HL-60 (cell line): ENCODE measurements at regions not wholly inside any gene's neighbourhood (a gene's known extent, or its start where the extent isn't known, plus 50 kb on each side); places are given as distances from the start of the nearest gene placed in this dataset.

Source experiments
- DNase-seq, 2 experiments: peaks; one replicate each; pipeline ENCODE4 v3.0.0-alpha.2; 2010 to 2020; ENCODE audit warnings: low read depth in 1 of 2, low spot score in 1 of 2
- H3K27ac ChIP-seq: fragments of 250-450 bp; sonication (Bioruptor Pico); replicated peaks from 2 replicates; pipeline ENCODE4 v1.5.1; 2020; ENCODE audit warnings: mild to moderate bottlenecking, moderate library complexity
- H3K27me3 ChIP-seq: fragments of 250-450 bp; sonication (Bioruptor Pico); 2 replicates; pipeline ENCODE4 v1.5.1; 2021; ENCODE audit warnings: mild to moderate bottlenecking, moderate library complexity; ENCODE audit not compliant: insufficient read depth, poor library complexity, severe bottlenecking
- H3K4me3 ChIP-seq: replicated peaks from 2 replicates; pipeline ENCODE4 v1.5.1; 2011; ENCODE audit warnings: mild to moderate bottlenecking, control low read depth, low read length; ENCODE audit not compliant: insufficient read depth
- GABPA ChIP-seq: IDR thresholded peaks from 2 replicates; pipeline ENCODE4 v1.6.1; 2012; ENCODE audit warnings: low read depth
- POLR2AphosphoS5 ChIP-seq: IDR thresholded peaks from 2 replicates; pipeline ENCODE4 v1.6.1; 2012; ENCODE audit warnings: low read depth
- SPI1 ChIP-seq: IDR thresholded peaks from 2 replicates; pipeline ENCODE4 v1.6.1; 2012; ENCODE audit warnings: low read depth, mild to moderate bottlenecking, borderline replicate concordance
- TF ChIP-seq, protein P1 (sequence below): IDR thresholded peaks from one replicate; pipeline ENCODE4 v1.5.1; 2011; ENCODE audit warnings: low read length, control low read depth, inconsistent platforms; ENCODE audit not compliant: insufficient read depth
- TF ChIP-seq, protein P2 (sequence below): IDR thresholded peaks from 2 replicates; pipeline ENCODE4 v1.6.1; 2012; ENCODE audit warnings: low read depth; ENCODE audit not compliant: insufficient replicate concordance

DNA sequence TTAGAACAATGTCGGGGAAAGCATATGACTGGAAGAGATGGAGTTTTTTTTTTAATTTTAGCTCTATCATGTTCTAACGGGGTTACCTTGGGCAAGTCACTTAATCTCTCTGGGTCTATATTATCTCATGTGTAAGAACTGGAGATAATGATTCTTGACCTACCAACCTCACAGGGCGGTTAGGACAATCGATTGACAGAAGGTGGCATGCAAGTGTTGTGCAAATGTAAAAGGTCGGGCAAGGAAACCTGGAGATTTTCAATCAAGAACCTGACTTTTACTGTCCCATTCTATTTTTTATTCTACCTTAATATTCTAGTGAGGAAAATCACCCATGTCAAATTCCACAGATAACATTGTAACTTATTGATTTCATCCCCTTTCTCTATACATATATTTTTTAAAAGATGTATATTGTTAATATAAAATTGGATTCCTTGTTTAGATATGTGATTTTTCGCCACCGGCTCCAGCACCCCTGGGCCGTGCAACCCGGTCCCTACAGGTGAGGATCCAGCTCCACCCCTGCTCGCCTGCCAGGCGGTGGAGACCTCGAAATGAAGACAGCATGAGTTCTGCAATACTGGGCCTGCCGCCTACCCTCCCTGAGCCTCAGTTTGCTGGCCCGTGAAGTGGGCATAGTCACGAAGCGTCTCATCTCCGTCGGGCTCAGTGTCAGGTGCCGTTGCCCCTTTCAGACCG is 497.6 kb upstream of the PHF14 start:
- no peak overlapping the region for H3K4me3 ChIP-seq
- DNase-seq, result no peak
- no peak overlapping the region for H3K27ac ChIP-seq
- TF ChIP-seq, protein P1, sequence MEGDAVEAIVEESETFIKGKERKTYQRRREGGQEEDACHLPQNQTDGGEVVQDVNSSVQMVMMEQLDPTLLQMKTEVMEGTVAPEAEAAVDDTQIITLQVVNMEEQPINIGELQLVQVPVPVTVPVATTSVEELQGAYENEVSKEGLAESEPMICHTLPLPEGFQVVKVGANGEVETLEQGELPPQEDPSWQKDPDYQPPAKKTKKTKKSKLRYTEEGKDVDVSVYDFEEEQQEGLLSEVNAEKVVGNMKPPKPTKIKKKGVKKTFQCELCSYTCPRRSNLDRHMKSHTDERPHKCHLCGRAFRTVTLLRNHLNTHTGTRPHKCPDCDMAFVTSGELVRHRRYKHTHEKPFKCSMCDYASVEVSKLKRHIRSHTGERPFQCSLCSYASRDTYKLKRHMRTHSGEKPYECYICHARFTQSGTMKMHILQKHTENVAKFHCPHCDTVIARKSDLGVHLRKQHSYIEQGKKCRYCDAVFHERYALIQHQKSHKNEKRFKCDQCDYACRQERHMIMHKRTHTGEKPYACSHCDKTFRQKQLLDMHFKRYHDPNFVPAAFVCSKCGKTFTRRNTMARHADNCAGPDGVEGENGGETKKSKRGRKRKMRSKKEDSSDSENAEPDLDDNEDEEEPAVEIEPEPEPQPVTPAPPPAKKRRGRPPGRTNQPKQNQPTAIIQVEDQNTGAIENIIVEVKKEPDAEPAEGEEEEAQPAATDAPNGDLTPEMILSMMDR, result no peak
- TF ChIP-seq GABPA, result no peak
- TF ChIP-seq, protein P2, sequence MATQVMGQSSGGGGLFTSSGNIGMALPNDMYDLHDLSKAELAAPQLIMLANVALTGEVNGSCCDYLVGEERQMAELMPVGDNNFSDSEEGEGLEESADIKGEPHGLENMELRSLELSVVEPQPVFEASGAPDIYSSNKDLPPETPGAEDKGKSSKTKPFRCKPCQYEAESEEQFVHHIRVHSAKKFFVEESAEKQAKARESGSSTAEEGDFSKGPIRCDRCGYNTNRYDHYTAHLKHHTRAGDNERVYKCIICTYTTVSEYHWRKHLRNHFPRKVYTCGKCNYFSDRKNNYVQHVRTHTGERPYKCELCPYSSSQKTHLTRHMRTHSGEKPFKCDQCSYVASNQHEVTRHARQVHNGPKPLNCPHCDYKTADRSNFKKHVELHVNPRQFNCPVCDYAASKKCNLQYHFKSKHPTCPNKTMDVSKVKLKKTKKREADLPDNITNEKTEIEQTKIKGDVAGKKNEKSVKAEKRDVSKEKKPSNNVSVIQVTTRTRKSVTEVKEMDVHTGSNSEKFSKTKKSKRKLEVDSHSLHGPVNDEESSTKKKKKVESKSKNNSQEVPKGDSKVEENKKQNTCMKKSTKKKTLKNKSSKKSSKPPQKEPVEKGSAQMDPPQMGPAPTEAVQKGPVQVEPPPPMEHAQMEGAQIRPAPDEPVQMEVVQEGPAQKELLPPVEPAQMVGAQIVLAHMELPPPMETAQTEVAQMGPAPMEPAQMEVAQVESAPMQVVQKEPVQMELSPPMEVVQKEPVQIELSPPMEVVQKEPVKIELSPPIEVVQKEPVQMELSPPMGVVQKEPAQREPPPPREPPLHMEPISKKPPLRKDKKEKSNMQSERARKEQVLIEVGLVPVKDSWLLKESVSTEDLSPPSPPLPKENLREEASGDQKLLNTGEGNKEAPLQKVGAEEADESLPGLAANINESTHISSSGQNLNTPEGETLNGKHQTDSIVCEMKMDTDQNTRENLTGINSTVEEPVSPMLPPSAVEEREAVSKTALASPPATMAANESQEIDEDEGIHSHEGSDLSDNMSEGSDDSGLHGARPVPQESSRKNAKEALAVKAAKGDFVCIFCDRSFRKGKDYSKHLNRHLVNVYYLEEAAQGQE, result no peak
- TF ChIP-seq POLR2AphosphoS5, result no peak
- no peak for TF ChIP-seq SPI1
- H3K27me3 ChIP-seq, result no peaks in the 10 kb centered on the region

DNA sequence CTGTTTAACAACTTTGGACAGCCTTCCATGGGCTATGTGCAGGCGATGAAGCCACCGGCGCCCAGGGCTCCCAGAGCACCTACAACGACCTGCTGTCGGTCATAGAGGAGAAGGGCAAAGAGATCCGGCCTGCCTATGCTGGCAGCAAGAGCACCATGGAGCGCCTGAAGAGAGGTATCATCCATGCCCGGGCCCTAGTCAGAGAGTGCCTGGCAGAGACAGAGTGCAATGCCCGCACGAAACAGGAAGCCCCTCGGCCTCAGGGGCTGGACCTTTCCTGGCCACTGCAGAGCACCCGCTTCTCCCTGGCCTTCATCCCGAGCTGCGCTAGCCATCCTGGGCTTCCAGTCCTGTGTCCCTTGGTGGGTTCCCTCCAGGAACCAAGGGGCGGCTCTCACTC is 497.0 kb upstream of the PHF14 start:
- DNase-seq, result no peak
- TF ChIP-seq SPI1 (no peak), POLR2AphosphoS5 (no peak), GABPA (no peak)
- TF ChIP-seq, protein P2, result no peak
- TF ChIP-seq, protein P1, result no peak
- no peak overlapping the region for H3K27ac ChIP-seq
- no peaks in the 10 kb centered on the region for H3K27me3 ChIP-seq
- H3K4me3 ChIP-seq, result no peak overlapping the region

DNA sequence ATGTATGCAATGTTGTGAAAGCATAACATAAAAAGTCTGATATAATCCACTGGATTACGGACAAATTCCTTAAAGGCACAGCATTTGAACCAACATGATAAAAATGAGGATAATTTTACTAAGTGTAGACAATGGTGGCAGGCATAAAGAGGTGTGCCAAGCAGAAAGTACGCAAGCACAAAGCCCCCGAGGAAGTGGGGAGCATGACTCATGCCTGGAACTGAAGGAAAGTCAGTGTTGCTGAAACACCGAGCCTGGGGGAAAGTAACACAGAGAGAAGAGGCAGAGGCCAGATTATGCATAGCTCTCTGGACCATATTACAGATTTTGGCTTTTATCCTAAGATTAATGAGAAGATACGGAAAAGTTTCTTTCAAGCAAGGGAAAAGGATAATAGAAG is 490.0 kb upstream of the PHF14 start:
- Histone ChIP-seq H3K27ac (no peak overlapping the region), H3K27me3 (no peaks in the 10 kb centered on the region), H3K4me3 (no peak overlapping the region)
- TF ChIP-seq, protein P1, result no peak
- TF ChIP-seq SPI1 (no peak), GABPA (no peak), POLR2AphosphoS5 (no peak)
- TF ChIP-seq, protein P2, result no peak
- DNase-seq, result no peak
